Ishikawa (cell line): ENCODE measurements at regions not wholly inside any gene's neighbourhood (a gene's known extent, or its start where the extent isn't known, plus 50 kb on each side); places are given as distances from the start of the nearest gene placed in this dataset.

Experiments used
- CEBPB ChIP-seq: IDR thresholded peaks from 2 replicates; pipeline ENCODE4 v1.6.1; 2012
- CREB1 ChIP-seq: IDR thresholded peaks from 2 replicates; pipeline ENCODE4 v1.6.1; 2012; ENCODE audit warnings: low read depth
- EGR1 ChIP-seq: IDR thresholded peaks from 2 replicates; pipeline ENCODE4 v1.6.1; 2012
- EP300 ChIP-seq: IDR thresholded peaks from 2 replicates; pipeline ENCODE4 v1.6.1; 2012; ENCODE audit warnings: borderline replicate concordance
- FOXM1 ChIP-seq: IDR thresholded peaks from 2 replicates; pipeline ENCODE4 v1.6.1; 2012; ENCODE audit warnings: low read depth, borderline replicate concordance
- NFIC ChIP-seq: IDR thresholded peaks from 2 replicates; pipeline ENCODE4 v1.6.1; 2012
- RAD21 ChIP-seq: IDR thresholded peaks from 2 replicates; pipeline ENCODE4 v1.6.1; 2012; ENCODE audit warnings: low read depth
- TAF1 ChIP-seq: IDR thresholded peaks from 2 replicates; pipeline ENCODE4 v1.6.1; 2012; ENCODE audit warnings: low read depth, mild to moderate bottlenecking
- TCF12 ChIP-seq: IDR thresholded peaks from 2 replicates; pipeline ENCODE4 v1.6.1; 2012; ENCODE audit warnings: low read depth
- TEAD4 ChIP-seq: IDR thresholded peaks from 2 replicates; pipeline ENCODE4 v1.6.1; 2012
- YY1 ChIP-seq: IDR thresholded peaks from 2 replicates; pipeline ENCODE4 v1.6.1; 2012; ENCODE audit warnings: low read depth
- ZBTB7A ChIP-seq: IDR thresholded peaks from 2 replicates; pipeline ENCODE4 v1.6.1; 2012; ENCODE audit warnings: low read depth
- TF ChIP-seq, protein P1 (sequence below): IDR thresholded peaks from 2 replicates; pipeline ENCODE4 v1.6.1; 2012; ENCODE audit warnings: low read depth, mild to moderate bottlenecking
- TF ChIP-seq, protein P2 (sequence below): IDR thresholded peaks from 2 replicates; pipeline ENCODE4 v1.6.1; 2012
- TF ChIP-seq, protein P3 (sequence below): IDR thresholded peaks from 2 replicates; pipeline ENCODE4 v1.6.1; 2012

DNA sequence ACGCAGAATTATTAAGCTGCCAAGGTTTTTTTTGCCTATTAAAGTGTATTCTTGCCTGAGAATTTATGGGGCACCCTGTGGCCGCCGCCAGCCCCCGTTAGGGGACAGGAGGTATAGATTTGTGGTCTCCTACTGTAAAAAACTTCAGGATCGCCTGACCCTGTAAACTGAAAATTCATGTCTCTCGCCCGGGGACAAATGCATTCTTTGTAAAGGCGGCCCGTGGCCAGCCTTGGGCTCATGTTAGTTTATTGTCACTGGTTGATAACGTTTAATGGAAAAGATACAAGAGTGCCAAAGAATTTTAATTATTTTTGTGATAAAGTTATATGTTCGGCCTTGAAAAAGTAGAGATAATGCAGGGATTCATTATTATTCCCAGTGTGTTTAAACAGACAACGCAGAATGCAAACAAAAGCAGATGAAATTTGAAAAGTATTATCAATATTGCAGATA lies 141.7 kb downstream of the URI1 start:
- TF ChIP-seq CEBPB: no peak
- TF ChIP-seq RAD21: no peak
- no peak for TF ChIP-seq FOXM1
- TF ChIP-seq TCF12: no peak
- TF ChIP-seq TEAD4: no peak
- TF ChIP-seq CREB1: no peak
- no peak for TF ChIP-seq YY1
- TF ChIP-seq NFIC: no peak

DNA sequence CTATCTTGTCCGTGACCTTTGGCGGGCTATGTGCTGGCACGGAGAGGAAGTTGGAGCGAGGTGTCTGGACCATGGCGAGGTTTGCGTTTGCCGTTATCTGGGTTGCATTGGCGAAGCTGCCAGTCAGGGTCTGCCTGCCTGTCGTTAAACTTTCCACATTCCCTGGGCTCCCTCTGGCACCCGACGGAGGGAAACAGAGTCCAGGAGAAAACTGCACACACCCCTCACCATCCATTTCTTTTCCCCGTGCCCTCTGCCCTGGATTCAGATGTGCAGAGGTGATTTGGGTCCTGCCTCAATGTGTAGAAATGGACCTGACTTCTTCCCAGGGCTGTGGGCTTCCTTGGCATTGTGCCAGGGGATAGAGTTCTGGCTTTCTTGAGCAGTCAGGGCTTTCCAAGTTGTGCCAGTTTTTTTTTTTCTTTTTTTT lies 142.4 kb downstream of the URI1 start:
- TF ChIP-seq FOXM1 (no peak), NFIC (0 out of 2 replicates have a peak, but pooled peaks have one; percentile 18)

DNA sequence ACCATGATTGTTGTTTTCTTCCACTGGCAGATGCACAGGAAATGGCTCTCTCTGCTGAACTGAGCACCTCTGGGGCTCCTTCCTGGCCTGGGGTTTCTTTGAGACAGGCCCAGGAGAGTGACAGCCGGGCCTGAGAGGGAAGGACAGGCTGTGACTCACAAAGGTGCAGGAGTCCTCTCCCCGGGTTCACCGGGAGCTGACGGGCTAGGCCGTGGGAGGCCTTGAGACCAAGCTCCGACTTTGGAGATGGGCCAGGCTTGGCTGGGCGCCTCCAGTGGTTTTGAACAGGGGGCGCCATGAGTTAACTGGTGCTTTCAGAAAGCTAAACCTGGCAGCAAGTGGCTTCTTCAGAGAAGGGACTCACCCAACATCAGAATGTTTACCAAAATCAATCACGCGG lies 143.4 kb downstream of the URI1 start:
- TF ChIP-seq TEAD4 (no peak), FOXM1 (no peak), ZBTB7A (no peak), TAF1 (no peak), RAD21 (no peak), EP300 (no peak), EGR1 (no peak), NFIC (no peak), TCF12 (no peak), CEBPB (no peak), YY1 (no peak), CREB1 (no peak)
- TF ChIP-seq, protein P1, sequence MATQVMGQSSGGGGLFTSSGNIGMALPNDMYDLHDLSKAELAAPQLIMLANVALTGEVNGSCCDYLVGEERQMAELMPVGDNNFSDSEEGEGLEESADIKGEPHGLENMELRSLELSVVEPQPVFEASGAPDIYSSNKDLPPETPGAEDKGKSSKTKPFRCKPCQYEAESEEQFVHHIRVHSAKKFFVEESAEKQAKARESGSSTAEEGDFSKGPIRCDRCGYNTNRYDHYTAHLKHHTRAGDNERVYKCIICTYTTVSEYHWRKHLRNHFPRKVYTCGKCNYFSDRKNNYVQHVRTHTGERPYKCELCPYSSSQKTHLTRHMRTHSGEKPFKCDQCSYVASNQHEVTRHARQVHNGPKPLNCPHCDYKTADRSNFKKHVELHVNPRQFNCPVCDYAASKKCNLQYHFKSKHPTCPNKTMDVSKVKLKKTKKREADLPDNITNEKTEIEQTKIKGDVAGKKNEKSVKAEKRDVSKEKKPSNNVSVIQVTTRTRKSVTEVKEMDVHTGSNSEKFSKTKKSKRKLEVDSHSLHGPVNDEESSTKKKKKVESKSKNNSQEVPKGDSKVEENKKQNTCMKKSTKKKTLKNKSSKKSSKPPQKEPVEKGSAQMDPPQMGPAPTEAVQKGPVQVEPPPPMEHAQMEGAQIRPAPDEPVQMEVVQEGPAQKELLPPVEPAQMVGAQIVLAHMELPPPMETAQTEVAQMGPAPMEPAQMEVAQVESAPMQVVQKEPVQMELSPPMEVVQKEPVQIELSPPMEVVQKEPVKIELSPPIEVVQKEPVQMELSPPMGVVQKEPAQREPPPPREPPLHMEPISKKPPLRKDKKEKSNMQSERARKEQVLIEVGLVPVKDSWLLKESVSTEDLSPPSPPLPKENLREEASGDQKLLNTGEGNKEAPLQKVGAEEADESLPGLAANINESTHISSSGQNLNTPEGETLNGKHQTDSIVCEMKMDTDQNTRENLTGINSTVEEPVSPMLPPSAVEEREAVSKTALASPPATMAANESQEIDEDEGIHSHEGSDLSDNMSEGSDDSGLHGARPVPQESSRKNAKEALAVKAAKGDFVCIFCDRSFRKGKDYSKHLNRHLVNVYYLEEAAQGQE: no peak

DNA sequence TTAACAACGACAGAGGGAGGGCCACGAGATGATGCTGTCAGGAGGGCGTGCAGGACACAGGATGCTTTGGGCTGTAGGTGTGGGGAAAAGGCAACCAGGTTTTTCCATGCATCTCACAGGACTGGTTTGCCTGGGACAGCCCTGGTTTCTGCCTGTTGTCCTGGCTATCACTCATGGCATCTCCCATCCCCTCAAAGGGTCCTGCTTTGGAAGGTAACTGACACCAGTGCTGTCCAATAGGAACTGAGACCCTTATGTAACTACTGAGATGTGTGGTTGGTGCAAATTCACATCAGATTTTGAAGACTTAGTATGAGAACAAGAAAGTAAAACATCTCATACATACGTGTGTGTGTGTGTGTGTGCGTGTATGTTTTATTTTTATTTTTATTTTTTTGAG lies 144.2 kb downstream of the URI1 start:
- TF ChIP-seq EP300: no peak
- TF ChIP-seq RAD21: no peak
- no peak for TF ChIP-seq YY1
- no peak for TF ChIP-seq FOXM1
- no peak for TF ChIP-seq TEAD4
- TF ChIP-seq, protein P2, sequence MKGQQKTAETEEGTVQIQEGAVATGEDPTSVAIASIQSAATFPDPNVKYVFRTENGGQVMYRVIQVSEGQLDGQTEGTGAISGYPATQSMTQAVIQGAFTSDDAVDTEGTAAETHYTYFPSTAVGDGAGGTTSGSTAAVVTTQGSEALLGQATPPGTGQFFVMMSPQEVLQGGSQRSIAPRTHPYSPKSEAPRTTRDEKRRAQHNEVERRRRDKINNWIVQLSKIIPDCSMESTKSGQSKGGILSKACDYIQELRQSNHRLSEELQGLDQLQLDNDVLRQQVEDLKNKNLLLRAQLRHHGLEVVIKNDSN: no peak
- no peak for TF ChIP-seq EGR1
- no peak for TF ChIP-seq TAF1
- no peak for TF ChIP-seq CREB1
- TF ChIP-seq, protein P3, sequence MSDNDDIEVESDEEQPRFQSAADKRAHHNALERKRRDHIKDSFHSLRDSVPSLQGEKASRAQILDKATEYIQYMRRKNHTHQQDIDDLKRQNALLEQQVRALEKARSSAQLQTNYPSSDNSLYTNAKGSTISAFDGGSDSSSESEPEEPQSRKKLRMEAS: no peak
- TF ChIP-seq NFIC: no peak
- TF ChIP-seq, protein P1: no peak
- TF ChIP-seq TCF12: no peak
- no peak for TF ChIP-seq ZBTB7A
- no peak for TF ChIP-seq CEBPB

DNA sequence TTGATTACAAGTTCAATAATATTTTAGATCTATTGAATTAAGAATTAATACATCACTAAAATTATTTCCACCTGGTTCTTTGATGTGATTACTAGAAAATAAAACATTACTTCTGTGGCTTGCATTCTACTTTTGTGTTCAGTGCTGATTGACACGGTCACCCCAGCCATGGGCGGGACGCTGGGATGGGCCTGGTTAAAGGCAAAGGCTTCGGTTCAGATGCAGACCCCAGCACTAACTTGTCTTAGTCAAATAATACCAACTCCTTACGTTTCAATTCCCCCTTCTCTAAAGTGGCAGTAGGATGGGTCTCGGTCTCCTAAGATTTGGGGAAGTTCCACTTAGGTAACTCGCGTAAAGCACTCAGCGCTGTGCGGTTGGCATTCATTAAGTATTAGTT lies 144.9 kb downstream of the URI1 start:
- TF ChIP-seq TCF12: no peak
- TF ChIP-seq ZBTB7A: no peak

DNA sequence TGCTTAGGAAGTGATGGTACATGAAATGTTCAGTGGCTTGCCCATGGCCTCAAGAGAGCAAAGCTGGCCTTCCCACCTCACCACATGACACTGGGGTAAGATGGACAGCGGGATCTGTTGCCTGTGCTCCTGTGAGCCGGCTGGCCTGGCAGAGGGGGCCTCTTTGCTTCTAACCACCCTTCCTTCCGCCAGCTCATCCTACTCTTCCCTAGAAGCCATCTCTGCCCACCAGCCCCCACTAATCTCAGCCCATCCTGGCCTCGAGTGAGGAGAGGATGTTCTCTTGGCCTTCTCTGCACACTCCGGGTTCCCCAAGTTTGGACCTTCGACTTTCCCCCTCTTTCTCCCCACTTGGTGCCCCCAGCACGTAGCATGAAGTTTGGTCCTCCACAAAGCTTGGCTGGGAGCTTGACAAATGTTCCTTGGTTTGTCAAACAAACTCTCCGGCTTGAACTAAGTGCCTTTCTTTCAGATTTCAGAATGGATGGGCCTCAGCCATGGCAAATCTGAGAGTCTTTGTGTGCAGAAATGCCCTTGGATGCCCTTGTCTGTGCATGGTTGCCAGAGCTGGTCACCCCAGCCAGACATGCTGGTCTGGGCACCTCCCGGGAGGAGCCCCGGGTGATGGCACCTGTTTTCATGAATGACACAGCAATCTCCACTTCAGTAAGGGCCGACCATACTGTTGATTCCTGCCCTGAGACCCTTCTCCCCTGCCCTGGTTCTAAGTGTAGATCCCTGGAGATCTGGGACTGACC lies 145.5 kb downstream of the URI1 start:
- no peak for TF ChIP-seq TAF1
- TF ChIP-seq TEAD4: no peak
- TF ChIP-seq ZBTB7A: no peak
- no peak for TF ChIP-seq CEBPB
- TF ChIP-seq, protein P3: no peak
- TF ChIP-seq, protein P1: no peak
- TF ChIP-seq TCF12: no peak
- no peak for TF ChIP-seq RAD21
- no peak for TF ChIP-seq CREB1
